Endothelial cell of hepatic sinusoid (primary cell): ENCODE measurements at regions not wholly inside any gene's neighbourhood (a gene's known extent, or its start where the extent isn't known, plus 50 kb on each side); places are given as distances from the start of the nearest gene placed in this dataset.

ENCODE experiments used
- in situ Hi-C: cut with HindIII; loops from 2 replicates; pipeline ENCODE4 v1.10.0; 2017; ENCODE audit warnings: low sequenced_read_pairs

DNA sequence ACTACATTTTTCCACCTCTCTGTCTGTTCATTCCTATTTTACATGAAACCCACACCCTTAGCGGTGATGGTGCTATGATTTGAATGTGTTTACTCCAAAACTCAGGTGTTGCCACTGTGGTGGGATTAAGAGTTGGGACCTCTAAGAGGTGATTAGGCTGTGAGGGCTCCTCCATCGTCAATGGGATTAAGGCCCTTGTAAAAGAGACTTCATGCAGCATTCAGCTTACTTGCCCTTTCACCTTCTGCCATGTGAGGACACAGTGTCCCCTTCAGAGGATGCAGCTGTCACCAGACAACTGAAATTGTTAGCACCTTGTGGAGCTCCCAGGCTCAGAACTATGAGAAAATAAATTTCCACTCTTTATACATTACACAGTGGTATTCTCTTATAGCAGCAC lies 182.2 kb downstream of the NOC3L start:
- in situ Hi-C loops, result no loop called here

DNA sequence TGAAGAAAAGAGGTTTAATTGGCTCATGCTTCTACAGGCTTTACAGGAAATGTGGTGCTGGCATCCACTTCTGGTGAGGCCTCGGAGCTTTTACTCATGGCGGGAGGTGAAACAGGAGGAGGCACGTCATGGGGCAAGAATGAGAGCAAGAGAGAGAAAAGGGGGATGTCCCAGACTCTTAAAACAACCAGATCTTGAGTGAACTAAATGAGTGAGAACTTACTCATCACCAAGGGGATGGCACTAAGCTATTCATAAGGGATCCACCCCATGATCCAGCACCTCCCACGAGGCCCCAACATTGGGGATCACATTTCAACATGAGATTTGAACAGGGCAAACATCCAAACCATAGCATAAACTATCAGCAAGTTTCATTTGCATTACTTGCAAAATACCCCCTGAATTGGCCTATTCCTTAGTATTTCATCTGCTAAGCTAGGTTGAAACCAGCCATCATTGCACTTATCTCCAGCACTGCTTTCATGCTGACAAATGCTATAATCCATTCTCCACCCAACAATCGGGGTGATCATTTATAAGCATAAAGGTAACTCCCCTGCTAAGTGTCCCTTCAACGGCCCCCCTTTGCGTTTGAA lies 179.0 kb downstream of the NOC3L start:
- in situ Hi-C loops, result no loop called here

- in situ Hi-C loops, result no loop called here
These were observed 176.0 kb downstream of the NOC3L start for GRCh38 chr10:94186722-94187121.

DNA sequence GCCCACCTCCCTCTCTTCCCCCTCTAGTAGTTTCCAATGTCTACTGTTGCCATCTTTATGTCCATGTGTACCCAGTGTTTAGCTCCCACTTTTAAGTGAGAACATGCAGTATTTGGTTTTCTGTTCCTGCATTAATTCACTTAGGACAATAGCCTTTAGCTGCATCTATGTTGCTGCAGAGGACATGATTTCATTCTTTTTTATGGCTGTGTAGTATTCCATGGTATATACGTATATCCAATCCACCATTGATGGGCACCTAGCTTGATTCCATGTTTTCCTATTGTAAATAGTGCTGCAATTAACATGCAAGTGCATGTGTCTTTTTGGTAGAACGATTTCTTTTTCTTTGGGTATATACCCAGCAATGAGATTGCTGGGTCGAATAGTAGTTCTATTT lies 170.4 kb downstream of the NOC3L start:
- in situ Hi-C loops, result no loop called here

DNA sequence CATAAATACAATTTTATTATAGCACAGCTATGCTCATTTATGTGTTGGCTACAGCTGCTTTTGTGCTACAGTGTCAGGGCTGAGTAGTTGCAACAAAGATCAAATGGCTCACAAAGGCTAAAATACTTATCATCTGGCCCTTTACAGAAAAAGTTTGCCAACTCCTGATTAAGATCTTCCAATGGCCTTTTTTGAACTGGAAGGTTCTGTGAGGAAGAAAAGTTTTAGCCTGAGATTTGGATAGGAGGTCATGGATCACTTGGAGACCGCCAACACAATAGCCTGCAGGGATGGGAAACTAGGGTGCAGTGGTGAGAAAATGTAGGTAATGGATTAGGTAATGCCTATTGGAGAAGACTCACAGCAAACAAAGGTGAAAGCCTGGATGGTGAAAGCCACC lies 169.8 kb downstream of the NOC3L start:
- in situ Hi-C loops, result no loop called here

DNA sequence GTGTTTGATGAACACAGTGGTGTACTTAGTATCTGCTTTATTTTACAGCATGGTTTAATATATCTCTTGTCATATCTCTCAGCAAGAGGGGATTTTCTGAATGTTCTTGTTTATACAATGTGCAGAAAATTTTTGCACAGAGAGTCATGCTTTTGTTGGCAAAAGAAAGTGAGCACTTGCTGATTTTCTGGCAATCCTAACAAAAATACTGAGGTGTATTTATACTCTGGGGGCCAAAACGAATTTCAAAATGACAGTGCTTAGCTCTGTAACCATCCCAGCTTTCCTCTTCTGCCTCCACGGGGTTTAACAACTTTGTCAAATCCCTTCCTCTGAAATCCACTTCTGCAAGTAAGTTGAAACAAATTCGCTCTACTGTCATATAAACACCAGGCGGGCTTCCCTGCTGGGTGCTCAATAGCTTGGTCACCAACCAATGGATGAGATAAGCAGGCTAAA lies 169.2 kb downstream of the NOC3L start:
- in situ Hi-C loops, result no loop called here

DNA sequence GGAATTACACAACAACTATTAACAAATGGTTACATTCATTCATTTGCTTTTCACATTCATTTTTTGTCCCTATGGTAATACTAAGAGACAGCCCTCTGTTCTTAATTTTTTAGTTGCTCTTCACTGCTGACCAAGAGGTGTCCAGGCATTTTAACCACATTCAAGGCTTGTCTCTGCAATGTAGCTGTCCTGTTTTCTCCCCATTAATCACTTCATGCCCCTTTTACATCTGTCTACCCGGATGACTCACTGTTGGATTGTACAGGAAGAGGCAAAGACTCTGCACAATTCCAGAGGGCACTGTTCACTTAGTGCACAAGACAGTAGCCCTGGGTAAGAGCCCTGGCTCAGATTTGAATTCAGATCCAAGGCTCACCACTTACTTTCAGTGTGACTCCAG lies 168.5 kb downstream of the NOC3L start:
- in situ Hi-C loops, result no loop called here

GRCh38 chr10:94197241-94197640 lies 165.5 kb downstream of the NOC3L start:
- in situ Hi-C loops, result no loop called here

DNA sequence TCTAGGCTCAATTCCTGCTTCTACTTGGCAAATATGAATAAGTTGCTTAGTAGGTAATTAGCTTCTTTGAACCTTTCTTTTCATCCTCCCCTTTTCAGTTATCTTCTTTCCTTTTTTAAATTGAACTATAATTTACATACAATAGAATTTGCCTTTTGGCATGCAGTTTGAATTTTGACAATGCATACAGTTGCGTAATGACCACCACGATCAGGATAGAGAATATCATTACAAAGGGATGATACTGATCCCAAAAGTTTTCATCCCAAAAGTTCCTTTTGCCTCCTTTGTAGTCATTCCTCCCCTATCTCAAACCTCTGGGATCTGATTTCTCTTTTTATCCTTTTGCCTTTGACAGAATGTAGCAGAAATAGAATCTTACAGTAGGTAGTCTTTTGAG lies 164.4 kb downstream of the NOC3L start:
- in situ Hi-C loops, result no loop called here

DNA sequence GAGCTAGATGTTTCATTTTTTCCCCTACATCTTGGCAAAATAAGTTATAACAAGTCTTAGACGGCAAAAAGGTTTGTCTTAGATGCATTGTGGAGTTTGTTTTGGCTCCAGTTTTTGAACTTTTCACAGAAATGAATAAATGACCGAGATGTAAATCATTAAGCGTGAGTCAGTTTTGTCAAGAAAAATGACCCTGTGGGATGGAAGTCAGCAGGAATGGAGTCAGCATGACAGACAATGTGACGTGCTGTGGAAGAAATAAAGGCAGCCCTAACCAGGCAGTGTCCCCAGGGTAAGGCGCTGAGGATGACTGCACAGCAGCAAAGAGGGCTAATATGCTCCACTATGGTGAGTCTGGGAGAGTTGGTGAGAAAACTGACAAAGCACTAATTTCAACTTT lies 163.2 kb downstream of the NOC3L start:
- in situ Hi-C loops, result no loop called here

GRCh38 chr10:94200146-94200837 lies 162.4 kb downstream of the NOC3L start:
- in situ Hi-C loops, result no loop called here

- in situ Hi-C loops, result no loop called here
These were observed 157.3 kb downstream of the NOC3L start for GRCh38 chr10:94205396-94205831.

GRCh38 chr10:94206176-94206575 lies 156.6 kb downstream of the NOC3L start:
- in situ Hi-C loops, result no loop called here

- in situ Hi-C loops, result no loop called here
These were observed 154.4 kb downstream of the NOC3L start for GRCh38 chr10:94208315-94208714.

DNA sequence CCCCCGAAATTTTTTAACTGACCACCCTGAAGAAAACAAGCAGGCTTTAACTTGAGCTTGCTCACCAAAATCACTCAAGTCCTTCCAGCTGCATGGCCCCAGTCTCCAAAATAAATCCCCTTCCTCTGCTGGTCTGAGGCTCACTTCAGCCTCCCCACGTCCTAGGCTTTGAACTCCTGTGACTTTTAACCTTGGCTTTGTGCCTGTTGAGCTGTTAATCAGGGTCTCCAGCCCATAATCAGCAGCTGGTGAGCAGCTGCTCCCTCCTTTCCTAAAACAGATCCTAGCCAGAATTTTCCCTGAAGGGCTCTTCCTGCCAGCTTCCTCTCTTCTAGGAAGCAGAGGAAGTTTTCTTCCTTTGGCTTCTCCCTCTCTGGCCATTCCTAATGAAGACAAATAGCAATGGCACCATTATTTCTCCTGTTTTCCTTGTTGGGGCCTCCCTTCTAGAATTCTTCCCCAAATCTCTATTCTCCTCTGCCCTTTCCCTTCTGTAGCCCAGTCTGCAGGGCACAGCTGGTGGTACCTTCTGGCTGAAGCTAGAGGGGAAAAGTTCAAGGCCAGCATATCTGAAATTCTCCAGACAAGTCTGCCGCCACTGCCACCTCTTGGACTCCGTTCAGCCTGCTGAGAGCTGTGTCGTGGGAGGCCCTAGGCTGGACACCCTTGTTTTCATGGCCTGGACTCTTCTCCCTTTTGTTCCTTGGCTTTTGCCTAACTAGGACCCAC lies 152.1 kb downstream of the NOC3L start:
- in situ Hi-C loops, result no loop called here

DNA sequence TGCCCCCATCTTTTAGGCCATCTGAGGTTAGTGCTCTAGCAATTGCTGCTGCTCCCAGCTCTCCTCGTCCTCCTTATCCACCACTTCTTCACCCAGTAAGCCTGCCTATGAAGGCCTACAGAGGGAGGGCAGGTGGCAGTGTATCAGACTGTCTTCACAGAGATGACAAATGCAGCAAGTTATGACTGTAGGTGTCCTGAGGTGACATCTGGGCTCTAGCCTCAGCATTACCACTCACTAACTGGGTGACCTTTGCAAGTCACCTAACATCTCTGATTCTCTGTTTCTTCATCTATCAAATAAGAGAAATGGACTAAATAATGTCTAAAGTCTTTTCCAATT lies 151.6 kb downstream of the NOC3L start:
- in situ Hi-C loops, result no loop called here

- in situ Hi-C loops, result no loop called here
These were observed 149.7 kb downstream of the NOC3L start for GRCh38 chr10:94213001-94213530.

GRCh38 chr10:94213980-94214379 lies 148.8 kb downstream of the NOC3L start:
- in situ Hi-C loops, result no loop called here

DNA sequence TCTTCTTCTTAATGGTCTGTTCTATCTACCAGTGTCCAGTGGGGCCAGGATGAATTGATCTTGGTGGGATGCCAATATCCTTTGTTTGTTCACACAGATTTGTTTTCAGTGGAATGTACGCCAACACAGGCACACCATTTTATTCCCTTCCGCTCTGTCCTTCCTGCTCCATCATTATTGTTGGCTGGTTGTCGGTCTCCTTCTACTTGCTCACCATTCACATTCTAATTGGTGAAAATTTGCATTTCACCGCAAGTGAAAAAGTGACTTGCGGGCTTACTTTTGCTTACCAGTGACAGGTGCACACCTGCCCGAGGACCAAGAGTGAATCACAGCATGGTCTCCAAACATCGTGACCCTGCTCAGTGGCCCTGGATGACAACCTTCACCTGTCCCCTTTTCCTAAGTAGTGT lies 148.3 kb downstream of the NOC3L start:
- in situ Hi-C loops, result no loop called here

DNA sequence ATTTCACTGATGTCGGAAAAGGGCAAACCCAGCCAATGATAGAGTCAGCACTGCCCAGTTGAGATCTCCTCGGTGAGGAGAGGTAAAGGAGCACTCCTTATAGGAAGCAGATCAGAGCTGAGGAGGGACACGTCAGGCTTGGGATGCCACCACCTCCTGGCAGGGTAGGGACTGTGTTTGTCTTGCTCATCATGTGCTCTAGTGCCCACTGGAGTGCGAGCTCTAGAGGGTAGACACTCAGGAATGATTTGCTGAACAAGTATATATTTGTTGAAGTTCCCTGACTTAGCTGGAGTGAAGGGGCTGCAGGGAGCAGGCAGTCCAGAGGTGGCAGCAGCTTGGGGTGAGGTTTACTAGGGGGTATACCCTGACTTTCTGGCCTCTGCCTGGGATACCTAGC lies 146.5 kb downstream of the NOC3L start:
- in situ Hi-C loops, result no loop called here

- in situ Hi-C loops, result no loop called here
These were observed 145.3 kb downstream of the NOC3L start for GRCh38 chr10:94217411-94217810.
